ENCODE measurements at regions not wholly inside any gene's neighbourhood (a gene's known extent, or its start where the extent isn't known, plus 50 kb on each side); places are given as distances from the start of the nearest gene placed in this dataset.
"Not testable (repeated sequence)": the region's sequence is repeated elsewhere in the genome, so short reads cannot be mapped to it uniquely, and the experiment has no call there.

- DNase-seq (ENCODE audit: low spot score): no peak
These were observed 602.0 kb downstream of the EFNA5 start for GRCh38 chr5:107068782-107069181.

GRCh38 chr5:107067395-107067794 lies 603.3 kb downstream of the EFNA5 start:
- DNase-seq (ENCODE audit: low spot score): no peak

- DNase-seq (ENCODE audit: low spot score): no peak
These were observed 607.2 kb downstream of the EFNA5 start for GRCh38 chr5:107063511-107063910.

GRCh38 chr5:107058803-107059202 lies 611.9 kb downstream of the EFNA5 start:
- DNase-seq (ENCODE audit: low spot score): no peak

- DNase-seq (ENCODE audit: low spot score): no peak
These were observed 612.5 kb downstream of the EFNA5 start for GRCh38 chr5:107058235-107058634.

GRCh38 chr5:107056278-107056677 lies 614.5 kb downstream of the EFNA5 start:
- no peak for DNase-seq (ENCODE audit: low spot score)

GRCh38 chr5:107047048-107047447 lies 623.7 kb downstream of the EFNA5 start:
- DNase-seq (ENCODE audit: low spot score): no peak

GRCh38 chr5:107043665-107044064 lies 627.1 kb downstream of the EFNA5 start:
- DNase-seq (ENCODE audit: low spot score): no peak

- DNase-seq (ENCODE audit: low spot score): no peak
These were observed 629.8 kb downstream of the EFNA5 start for GRCh38 chr5:107040907-107041306.

GRCh38 chr5:107032629-107033028 lies 638.1 kb downstream of the EFNA5 start:
- DNase-seq (ENCODE audit: low spot score): no peak

- DNase-seq (ENCODE audit: low spot score): no peak
These were observed 641.8 kb downstream of the EFNA5 start for GRCh38 chr5:107028938-107029337.

- DNase-seq (ENCODE audit: low spot score): no peak
These were observed 644.8 kb downstream of the EFNA5 start for GRCh38 chr5:107025712-107026497.

- DNase-seq (ENCODE audit: low spot score): no peak
These were observed 647.0 kb downstream of the EFNA5 start for GRCh38 chr5:107023732-107024131.

- DNase-seq (ENCODE audit: low spot score): no peak
These were observed 649.2 kb downstream of the EFNA5 start for GRCh38 chr5:107021575-107021974.

GRCh38 chr5:107020626-107021025 lies 650.1 kb downstream of the EFNA5 start:
- no peak for DNase-seq (ENCODE audit: low spot score)

GRCh38 chr5:107017616-107018015 lies 653.1 kb downstream of the EFNA5 start:
- DNase-seq (ENCODE audit: low spot score): no peak

GRCh38 chr5:107012371-107012770 lies 658.4 kb downstream of the EFNA5 start:
- no peak for DNase-seq (ENCODE audit: low spot score)

- no peak for DNase-seq (ENCODE audit: low spot score)
These were observed 659.1 kb downstream of the EFNA5 start for GRCh38 chr5:107011605-107012004.

GRCh38 chr5:107010060-107010459 lies 660.7 kb downstream of the EFNA5 start:
- no peak for DNase-seq (ENCODE audit: low spot score)

- DNase-seq (ENCODE audit: low spot score): no peak
These were observed 665.1 kb downstream of the EFNA5 start for GRCh38 chr5:107005653-107006052.

GRCh38 chr5:107005161-107005560 lies 665.6 kb downstream of the EFNA5 start:
- DNase-seq (ENCODE audit: low spot score): no peak

GRCh38 chr5:107002115-107002514 lies 668.6 kb downstream of the EFNA5 start:
- DNase-seq (ENCODE audit: low spot score): no peak

- not testable (repeated sequence) for DNase-seq (ENCODE audit: low spot score)
These were observed 671.2 kb downstream of the EFNA5 start for GRCh38 chr5:106999506-106999905.

- no peak for DNase-seq (ENCODE audit: low spot score)
These were observed 684.7 kb downstream of the EFNA5 start for GRCh38 chr5:106986006-106986405.

Measured in hematopoietic multipotent progenitor cell treated with erythropoietin and hydrocortisone succinate and interleukin-3 and kit ligand, for 17 days (in vitro differentiated cells).